AG04449 (cell line): ENCODE measurements at regions not wholly inside any gene's neighbourhood (a gene's known extent, or its start where the extent isn't known, plus 50 kb on each side); places are given as distances from the start of the nearest gene placed in this dataset.

Experiments
- CTCF ChIA-PET: fragments of 350-600 bp; formaldehyde crosslinking; extraction: SDS; loops from one replicate; lab custom pipeline; 2021; ENCODE audit warnings: antibody characterized with exemption; lab: Yijun Ruan, JAX
- POLR2A ChIA-PET: fragments of 400-600, 350-600 bp; formaldehyde crosslinking; extraction: SDS; loops from one replicate; lab custom pipeline; 2020; ENCODE audit warnings: antibody characterized with exemption, inconsistent platforms; lab: Yijun Ruan, JAX
- DNase-seq: peaks from one replicate; pipeline ENCODE4 v3.0.0-alpha.2; 2010; ENCODE audit warnings: low read depth, low spot score
- H3K4me3 ChIP-seq: 2 replicates; pipeline ENCODE4 v1.5.1; 2011; ENCODE audit warnings: low read depth, mild to moderate bottlenecking, control low read depth, low read length
- CTCF ChIP-seq: IDR thresholded peaks from one replicate; pipeline ENCODE4 v1.5.1; 2011; ENCODE audit warnings: mild to moderate bottlenecking, moderate library complexity, low read length, control low read depth, inconsistent platforms; ENCODE audit not compliant: insufficient read depth; ENCODE audit errors: missing control alignments

GRCh38 chr6:91428953-91429560 is 842.2 kb upstream of the MAP3K7 start:
- CTCF ChIA-PET, result no interaction called here
- POLR2A ChIA-PET, result no interaction called here
- no peak for TF ChIP-seq CTCF
- DNase-seq, result no peak
- H3K4me3 ChIP-seq, result no peak overlapping the region

GRCh38 chr6:91428296-91428695 is 841.4 kb upstream of the MAP3K7 start:
- POLR2A ChIA-PET, result interaction anchor here (0.6 kb wide), 1 partner anchor 277 kb away, joined by 3 read pairs; no protein-coding TSS in a partner anchor
- no peak for DNase-seq
- no peak overlapping the region for H3K4me3 ChIP-seq
- CTCF ChIA-PET, result no interaction called here
- TF ChIP-seq CTCF, result no peak

- CTCF ChIA-PET, result no interaction called here
- POLR2A ChIA-PET, result no interaction called here
Observed at GRCh38 chr6:91420243-91420642, 833.4 kb upstream of the MAP3K7 start.

GRCh38 chr6:91415031-91415605 is 828.2 kb upstream of the MAP3K7 start:
- no peak for DNase-seq
- ChIA-PET CTCF (no interaction called here), POLR2A (no interaction called here)
- H3K4me3 ChIP-seq, result no peak overlapping the region
- TF ChIP-seq CTCF, result no peak

More at GRCh38 chr6:91420243-91420642, 833.4 kb upstream of the MAP3K7 start:
- DNase-seq, result no peak
- no peak for TF ChIP-seq CTCF
- no peak overlapping the region for H3K4me3 ChIP-seq

- no peak overlapping the region for H3K4me3 ChIP-seq
- POLR2A ChIA-PET, result no interaction called here
- CTCF ChIA-PET, result no interaction called here
- no peak for DNase-seq
- no peak for TF ChIP-seq CTCF
Observed at GRCh38 chr6:91412532-91412931, 825.7 kb upstream of the MAP3K7 start.

- no peak for DNase-seq
- no peak overlapping the region for H3K4me3 ChIP-seq
- CTCF ChIA-PET, result no interaction called here
- POLR2A ChIA-PET, result no interaction called here
- TF ChIP-seq CTCF, result no peak
Observed at GRCh38 chr6:91407706-91408105, 820.8 kb upstream of the MAP3K7 start.
